ENCODE measurements at regions not wholly inside any gene's neighbourhood (a gene's known extent, or its start where the extent isn't known, plus 50 kb on each side); places are given as distances from the start of the nearest gene placed in this dataset.

DNA sequence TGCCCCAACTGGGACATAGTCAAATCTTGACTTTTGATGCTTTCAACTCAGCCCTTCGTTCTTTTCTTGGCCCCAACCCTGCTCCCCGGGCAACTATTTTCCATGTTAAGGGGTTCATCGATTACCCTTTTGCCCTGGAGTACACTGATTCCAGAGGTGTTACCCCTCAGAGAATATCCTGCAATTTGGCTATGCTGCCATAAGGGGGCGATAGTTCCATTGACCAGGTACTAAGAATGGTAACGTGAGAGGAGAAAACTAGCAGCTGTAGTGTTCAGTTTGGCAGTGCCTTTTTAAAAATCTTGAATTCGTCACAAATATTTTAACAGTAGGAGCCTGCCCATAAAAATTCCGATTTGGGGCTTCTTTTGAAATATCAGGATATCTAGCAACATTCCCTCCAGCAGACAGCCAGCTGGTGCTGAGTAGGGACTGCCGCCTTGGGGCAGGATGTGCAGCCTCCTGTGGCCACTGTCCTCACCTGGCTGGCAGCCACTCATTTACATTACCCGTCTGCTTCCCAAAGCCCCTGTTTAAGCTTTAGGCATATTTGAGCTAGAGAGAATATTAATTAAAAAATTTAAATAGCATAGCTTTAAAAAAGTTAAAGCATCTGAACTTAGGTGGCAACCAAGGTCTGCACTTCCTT lies 146.3 kb upstream of the SKOR2 start:
- no peak overlapping the region for H3K27ac ChIP-seq
- H3K36me3 ChIP-seq, result no peaks in the 10 kb centered on the region
- no peaks in the 10 kb centered on the region for H3K4me1 ChIP-seq
- TF ChIP-seq POLR2A (IDR thresholded peaks at IDR 0.05), result no peak
- TF ChIP-seq, protein P1, sequence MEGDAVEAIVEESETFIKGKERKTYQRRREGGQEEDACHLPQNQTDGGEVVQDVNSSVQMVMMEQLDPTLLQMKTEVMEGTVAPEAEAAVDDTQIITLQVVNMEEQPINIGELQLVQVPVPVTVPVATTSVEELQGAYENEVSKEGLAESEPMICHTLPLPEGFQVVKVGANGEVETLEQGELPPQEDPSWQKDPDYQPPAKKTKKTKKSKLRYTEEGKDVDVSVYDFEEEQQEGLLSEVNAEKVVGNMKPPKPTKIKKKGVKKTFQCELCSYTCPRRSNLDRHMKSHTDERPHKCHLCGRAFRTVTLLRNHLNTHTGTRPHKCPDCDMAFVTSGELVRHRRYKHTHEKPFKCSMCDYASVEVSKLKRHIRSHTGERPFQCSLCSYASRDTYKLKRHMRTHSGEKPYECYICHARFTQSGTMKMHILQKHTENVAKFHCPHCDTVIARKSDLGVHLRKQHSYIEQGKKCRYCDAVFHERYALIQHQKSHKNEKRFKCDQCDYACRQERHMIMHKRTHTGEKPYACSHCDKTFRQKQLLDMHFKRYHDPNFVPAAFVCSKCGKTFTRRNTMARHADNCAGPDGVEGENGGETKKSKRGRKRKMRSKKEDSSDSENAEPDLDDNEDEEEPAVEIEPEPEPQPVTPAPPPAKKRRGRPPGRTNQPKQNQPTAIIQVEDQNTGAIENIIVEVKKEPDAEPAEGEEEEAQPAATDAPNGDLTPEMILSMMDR (IDR thresholded peaks at IDR 0.05), result peak; percentile 17 to 43 (median 26)
- intact Hi-C loops (cut with DNase I), result no loop called here
- no peak for DNase-seq
- 32% methylated on average over 9 of the region's 9 CpGs for WGBS (ENCODE audit: insufficient coverage, low coverage, low lambda C conversion rate, missing lambda C conversion rate)
- H3K9me3 ChIP-seq, result no peaks in the 10 kb centered on the region
- no peak overlapping the region for H3K4me3 ChIP-seq
- peak in 1 of 4 donors; percentile 23 for ATAC-seq
- H3K27me3 ChIP-seq, result no peaks in the 10 kb centered on the region

DNA sequence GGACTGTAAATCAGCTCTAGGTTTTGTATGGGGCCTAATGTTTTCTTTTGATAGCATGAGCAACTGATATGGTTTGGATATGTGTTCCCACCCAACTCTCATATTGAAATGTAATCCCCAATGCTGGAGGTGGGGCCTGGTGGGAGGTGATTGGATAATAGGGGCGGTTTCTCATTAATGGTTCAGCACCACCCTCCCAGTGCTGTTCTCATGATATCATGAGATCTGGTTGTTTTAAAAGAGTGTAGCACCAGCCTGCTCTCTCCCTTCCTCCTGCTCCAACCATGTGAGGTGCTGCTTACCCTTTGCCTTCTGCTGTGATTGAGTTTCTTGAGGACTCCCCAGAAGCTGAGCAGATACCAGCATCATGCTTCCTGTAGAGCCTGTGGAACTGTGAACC lies 140.2 kb upstream of the SKOR2 start:
- no peaks in the 10 kb centered on the region for H3K9me3 ChIP-seq
- H3K36me3 ChIP-seq, result no peaks in the 10 kb centered on the region
- no peak overlapping the region for H3K4me3 ChIP-seq
- intact Hi-C loops (cut with DNase I), result no loop called here
- TF ChIP-seq, protein P1 (IDR thresholded peaks at IDR 0.05), result no peak
- no peak for TF ChIP-seq POLR2A (IDR thresholded peaks at IDR 0.05)
- H3K4me1 ChIP-seq, result no peaks in the 10 kb centered on the region
- ATAC-seq (no peak), DNase-seq (no peak)
- H3K27ac ChIP-seq, result no peak overlapping the region
- WGBS (ENCODE audit: insufficient coverage, low coverage, low lambda C conversion rate, missing lambda C conversion rate), result 75% methylated on average over 1 of the region's 1 CpG
- H3K27me3 ChIP-seq, result no peaks in the 10 kb centered on the region

DNA sequence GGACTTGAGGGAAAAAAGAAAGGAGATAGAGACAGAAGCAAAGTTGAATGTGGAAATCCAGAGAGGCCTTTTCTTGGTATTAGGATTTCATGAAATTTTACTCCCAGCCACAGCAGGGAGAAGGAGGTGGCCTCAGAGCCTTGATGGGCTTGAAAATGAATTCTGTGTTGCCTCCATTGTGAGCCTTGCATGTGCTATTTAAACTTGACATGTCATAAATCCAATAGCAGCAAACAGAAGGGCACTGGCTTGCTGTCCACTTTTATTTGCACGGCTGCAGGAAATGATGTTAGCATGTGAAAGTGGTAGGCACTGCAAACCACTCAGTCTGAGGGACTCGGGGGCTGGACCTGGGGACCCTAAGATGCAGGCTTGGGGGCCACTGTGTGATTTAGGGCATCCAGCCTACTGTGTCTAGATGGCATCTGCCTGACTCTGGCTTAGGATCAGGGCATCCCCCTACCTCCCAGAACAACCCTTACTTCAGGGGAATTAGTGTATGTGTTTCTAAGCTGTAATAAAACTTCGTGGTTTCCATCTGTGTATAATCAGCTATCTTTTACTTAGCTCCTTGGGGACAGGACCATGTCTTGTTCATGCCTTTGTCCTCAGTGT lies 139.1 kb upstream of the SKOR2 start:
- intact Hi-C loops (cut with DNase I), result no loop called here
- TF ChIP-seq, protein P1 (IDR thresholded peaks at IDR 0.05), result no peak
- TF ChIP-seq POLR2A (IDR thresholded peaks at IDR 0.05), result no peak
- peak in 1 of 4 donors; percentile 23 for ATAC-seq
- no peak overlapping the region for H3K4me3 ChIP-seq
- H3K4me1 ChIP-seq, result no peaks in the 10 kb centered on the region
- no peaks in the 10 kb centered on the region for H3K9me3 ChIP-seq
- DNase-seq, result no peak
- no peak overlapping the region for H3K27ac ChIP-seq
- no peaks in the 10 kb centered on the region for H3K27me3 ChIP-seq
- no peaks in the 10 kb centered on the region for H3K36me3 ChIP-seq
- WGBS (ENCODE audit: insufficient coverage, low coverage, low lambda C conversion rate, missing lambda C conversion rate), result 42% methylated on average over 1 of the region's 3 CpGs

DNA sequence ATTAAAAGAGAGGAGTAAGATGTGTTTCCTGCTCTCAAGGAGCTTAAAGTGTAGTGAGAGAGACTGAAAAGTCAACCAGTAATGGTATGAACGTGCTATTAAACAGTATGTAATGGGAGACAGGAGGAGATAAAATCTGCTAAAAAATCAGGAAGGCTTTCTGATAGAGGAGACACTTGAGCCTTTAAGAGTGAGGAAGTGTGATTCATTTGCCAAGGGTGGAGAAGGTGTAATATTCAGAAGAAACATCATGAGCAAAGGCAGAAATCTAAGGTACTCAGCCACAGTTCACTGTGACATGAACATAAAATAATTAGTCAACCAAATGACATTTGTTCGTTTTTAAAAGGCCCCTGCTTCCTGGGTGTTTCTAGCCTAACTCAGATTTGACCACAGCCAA lies 137.8 kb upstream of the SKOR2 start:
- no peak for DNase-seq
- Histone ChIP-seq H3K27me3 (no peaks in the 10 kb centered on the region), H3K4me3 (no peak overlapping the region), H3K27ac (no peak overlapping the region), H3K4me1 (no peaks in the 10 kb centered on the region), H3K9me3 (no peaks in the 10 kb centered on the region), H3K36me3 (no peaks in the 10 kb centered on the region)
- WGBS (ENCODE audit: insufficient coverage, low coverage, low lambda C conversion rate, missing lambda C conversion rate), result 17% methylated on average over 2 of the region's 2 CpGs
- intact Hi-C loops (cut with DNase I), result no loop called here
- TF ChIP-seq, protein P1 (IDR thresholded peaks at IDR 0.05), result no peak
- no peak for TF ChIP-seq POLR2A (IDR thresholded peaks at IDR 0.05)
- ATAC-seq, result no peak

All from right lobe of liver (tissue), 6 donors.